ENCODE measurements at regions not wholly inside any gene's neighbourhood (a gene's known extent, or its start where the extent isn't known, plus 50 kb on each side); places are given as distances from the start of the nearest gene placed in this dataset.

DNA sequence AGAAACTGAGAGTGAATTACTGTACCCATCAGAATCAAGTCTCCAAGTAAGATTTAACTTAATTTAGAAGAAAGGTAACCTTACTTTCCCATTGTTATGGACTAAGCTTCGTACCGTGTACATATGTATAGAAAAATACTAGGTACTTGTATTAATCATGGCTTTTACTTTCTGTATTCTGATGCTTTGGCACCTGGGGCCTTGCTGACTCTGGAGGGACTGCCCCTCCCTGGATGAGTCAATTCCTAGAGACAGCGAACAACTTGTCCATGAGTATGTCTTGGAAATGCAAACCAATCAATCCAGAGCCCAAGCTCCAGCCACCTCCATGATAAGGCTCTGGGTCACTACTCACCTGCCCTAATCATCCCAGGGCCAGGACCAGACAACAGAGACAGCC lies 50.0 kb upstream of the DGKG start:
- DNase-seq (ENCODE audit: low read depth): no peak
